Endothelial cell of umbilical vein (primary cell): ENCODE measurements at regions not wholly inside any gene's neighbourhood (a gene's known extent, or its start where the extent isn't known, plus 50 kb on each side); places are given as distances from the start of the nearest gene placed in this dataset.

Source experiments
- BruUV-seq: library from RNA; stranded (reverse); fragments of 400-500 nt; replicated peaks from 2 replicates; lab custom pipeline; 2021; lab: Mats Ljungman, UMichigan
- CTCF ChIA-PET: fragments of 300-600, 350-600 bp; sonication (Branson Sonifier 250); formaldehyde crosslinking; loops from one replicate; lab custom pipeline; 2021; ENCODE audit warnings: antibody characterized with exemption, inconsistent platforms; lab: Charles Lee
- POLR2A ChIA-PET: fragments of 300-600, 350-600 bp; sonication (Branson Sonifier 250); formaldehyde crosslinking; loops from one replicate; lab custom pipeline; 2021; ENCODE audit warnings: antibody characterized with exemption, inconsistent platforms; lab: Charles Lee
- DNase-seq: peaks from one replicate; pipeline ENCODE4 v3.0.0-alpha.2; 2011; ENCODE audit warnings: low read depth, low spot score
- FAIRE-seq: peaks from 2 replicates; lab custom pipeline; 2011; peaks lifted over from hg19 to GRCh38; lab: Jason Lieb, UNC
- H2AFZ ChIP-seq: 2 replicates; pipeline ENCODE4 v1.6.0; 2012; ENCODE audit warnings: low read depth, low read length, control low read depth, inconsistent platforms
- H3K27ac ChIP-seq: 2 replicates; pipeline ENCODE4 v1.5.1; 2011; ENCODE audit warnings: low read depth, mild to moderate bottlenecking, control low read depth, low read length, moderate library complexity; ENCODE audit not compliant: insufficient read depth
- H3K27me3 ChIP-seq, 2 experiments: 2 replicates each; pipeline versions ENCODE4 v1.6.0 to v1.6.1; 2011; ENCODE audit warnings: low read length in 2 of 2, mixed read lengths in 1 of 2; ENCODE audit not compliant: control insufficient read depth in 2 of 2, insufficient read depth in 2 of 2
- H3K36me3 ChIP-seq, 2 experiments: 2 replicates in 1 of 2; 3 replicates in 1 of 2; pipeline ENCODE4 v1.5.1; 2011; ENCODE audit warnings: low read length in 2 of 2, mild to moderate bottlenecking in 1 of 2, moderate library complexity in 1 of 2; ENCODE audit not compliant: control insufficient read depth in 2 of 2, insufficient read depth in 2 of 2; ENCODE audit errors: extremely low read depth in 1 of 2
- H3K4me1 ChIP-seq: 3 replicates; pipeline ENCODE4 v1.5.1; 2011; ENCODE audit warnings: mild to moderate bottlenecking, low read length; ENCODE audit not compliant: control insufficient read depth, insufficient read depth; ENCODE audit errors: extremely low read depth
- H3K4me2 ChIP-seq: 2 replicates; pipeline ENCODE4 v1.6.1; 2011; ENCODE audit warnings: low read length, control low read depth, mixed read lengths; ENCODE audit not compliant: insufficient read depth
- H3K4me3 ChIP-seq, 3 experiments: fragments of 200-600 bp in 1 of 3; sonication (generic), shearing (Covaris generic) in 1 of 3; replicated peaks in 1 of 3; 2 replicates each; pipeline ENCODE4 v1.5.1; 2011 to 2016; ENCODE audit warnings: control low read depth in 3 of 3, low read length in 3 of 3, mild to moderate bottlenecking in 2 of 3, inconsistent platforms in 1 of 3, low read depth in 1 of 3, moderate library complexity in 1 of 3; ENCODE audit not compliant: insufficient read depth in 1 of 3
- H3K79me2 ChIP-seq: 2 replicates; pipeline ENCODE4 v1.6.0; 2012; ENCODE audit warnings: low read length, inconsistent platforms; ENCODE audit not compliant: control insufficient read depth, insufficient read depth
- H3K9ac ChIP-seq: replicated peaks from 2 replicates; pipeline ENCODE3; 2011; ENCODE audit warnings: low read length, control low read depth; ENCODE audit not compliant: insufficient read depth; ENCODE audit errors: extremely low read depth
- H3K9me1 ChIP-seq: replicated peaks from 3 replicates; pipeline ENCODE4 v1.6.0; 2011; ENCODE audit warnings: mild to moderate bottlenecking, low read length; ENCODE audit not compliant: control insufficient read depth, insufficient read depth; ENCODE audit errors: extremely low read depth
- H3K9me3 ChIP-seq: replicated peaks from 2 replicates; pipeline ENCODE4 v1.5.1; 2012; ENCODE audit warnings: low read length, inconsistent platforms; ENCODE audit not compliant: control insufficient read depth, insufficient read depth
- H4K20me1 ChIP-seq: replicated peaks from 2 replicates; pipeline ENCODE3; 2011; ENCODE audit warnings: mild to moderate bottlenecking, low read length; ENCODE audit not compliant: control insufficient read depth, insufficient read depth; ENCODE audit errors: extremely low read depth
- EZH2 ChIP-seq: IDR thresholded peaks from 2 replicates; pipeline ENCODE4 v1.6.1; 2012; ENCODE audit warnings: borderline replicate concordance, low read depth, mild to moderate bottlenecking, moderate library complexity, low read length, inconsistent platforms; ENCODE audit not compliant: severe bottlenecking
- FOS ChIP-seq: IDR thresholded peaks from 2 replicates; pipeline ENCODE4 v1.6.1; 2011; ENCODE audit warnings: mild to moderate bottlenecking, low read length, moderate library complexity, borderline replicate concordance; ENCODE audit not compliant: insufficient read depth
- GATA2 ChIP-seq: IDR thresholded peaks from 2 replicates; pipeline ENCODE4 v1.7.0; 2011; ENCODE audit warnings: low read depth, mild to moderate bottlenecking, moderate library complexity, mixed read lengths, low read length; ENCODE audit not compliant: insufficient read length, insufficient read depth
- JUN ChIP-seq: IDR thresholded peaks from 2 replicates; pipeline ENCODE4 v1.6.1; 2011; ENCODE audit warnings: borderline replicate concordance, low read depth; ENCODE audit not compliant: insufficient read length, insufficient read depth
- POLR2A ChIP-seq: IDR thresholded peaks from 2 replicates; pipeline ENCODE4 v1.6.1; 2012; ENCODE audit warnings: low read depth, mild to moderate bottlenecking, control low read depth, low read length
- POLR2AphosphoS5 ChIP-seq: IDR thresholded peaks from 2 replicates; pipeline ENCODE4 v1.6.1; 2012; ENCODE audit warnings: low read depth, mild to moderate bottlenecking, control low read depth, low read length, moderate library complexity; ENCODE audit not compliant: insufficient read depth
- dilution Hi-C: fragments of 300-500 bp; cut with MboI; formaldehyde crosslinking; loops from one replicate; pipeline ENCODE4 v1.15.0; 2019; ENCODE audit warnings: low sequenced_read_pairs; ENCODE audit not compliant: extremely low pct_ligation_motif_present
- intact Hi-C: fragments of 100-400 bp; cut with micrococcal nuclease; formaldehyde crosslinking; loops from one replicate; pipeline ENCODE4 v1.10.0; 2022
- TF ChIP-seq, protein P1 (sequence below): IDR thresholded peaks from 2 replicates; pipeline ENCODE4 v1.6.1; 2011; ENCODE audit not compliant: insufficient read depth, insufficient read length
- TF ChIP-seq, protein P2 (sequence below), 2 donors: IDR thresholded peaks; 1 replicate in 1 of 2; 2 replicates in 1 of 2; pipeline ENCODE4 v1.5.1; 2011; ENCODE audit warnings: low read length in 2 of 2, mild to moderate bottlenecking in 2 of 2, moderate library complexity in 2 of 2, control low read depth in 1 of 2, inconsistent platforms in 1 of 2, low read depth in 1 of 2; ENCODE audit not compliant: insufficient read depth in 1 of 2; ENCODE audit errors: extremely low read depth in 1 of 2

DNA sequence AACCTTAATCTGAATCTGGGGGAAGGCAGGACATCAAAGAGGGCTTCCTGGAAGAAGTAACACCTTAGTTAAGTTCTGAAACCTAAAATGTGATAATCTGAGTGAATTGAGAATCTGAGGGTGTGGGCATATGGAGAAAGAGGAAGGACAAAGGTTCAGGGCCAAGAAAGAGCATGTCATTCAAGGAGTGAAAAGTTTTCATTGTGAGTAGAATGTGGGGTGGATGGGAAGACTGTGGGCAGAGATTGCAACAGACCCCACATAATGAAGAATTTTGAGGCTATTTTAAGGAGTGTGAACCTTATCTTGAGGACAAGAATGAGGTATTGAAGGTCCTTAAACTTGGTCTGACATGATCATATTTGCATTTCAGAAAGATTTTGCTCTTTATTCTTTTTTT lies 227.2 kb downstream of the PTGER3 start:
- TF ChIP-seq GATA2: no peak
- TF ChIP-seq, protein P1, sequence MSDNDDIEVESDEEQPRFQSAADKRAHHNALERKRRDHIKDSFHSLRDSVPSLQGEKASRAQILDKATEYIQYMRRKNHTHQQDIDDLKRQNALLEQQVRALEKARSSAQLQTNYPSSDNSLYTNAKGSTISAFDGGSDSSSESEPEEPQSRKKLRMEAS: no peak
- H3K4me1 ChIP-seq: no peaks in the 10 kb centered on the region
- H4K20me1 ChIP-seq: no peaks in the 10 kb centered on the region
- POLR2A ChIA-PET: no interaction called here
- DNase-seq: no peak
- no peak overlapping the region for H3K27ac ChIP-seq
- dilution Hi-C loops: no loop called here
- no peak for FAIRE-seq
- no peaks in the 10 kb centered on the region for H3K79me2 ChIP-seq
- no peak overlapping the region for H3K4me2 ChIP-seq
- CTCF ChIA-PET: no interaction called here
- no peaks in the 10 kb centered on the region for H3K36me3 ChIP-seq
- BruUV-seq: no TSS peak
- H2AFZ ChIP-seq: no peak overlapping the region
- no peak overlapping the region for H3K4me3 ChIP-seq
- no peaks in the 10 kb centered on the region for H3K9me1 ChIP-seq
- no peak overlapping the region for H3K9ac ChIP-seq
- no peaks in the 10 kb centered on the region for H3K9me3 ChIP-seq
- H3K27me3 ChIP-seq: no peaks in the 10 kb centered on the region
- intact Hi-C loops: no loop called here

DNA sequence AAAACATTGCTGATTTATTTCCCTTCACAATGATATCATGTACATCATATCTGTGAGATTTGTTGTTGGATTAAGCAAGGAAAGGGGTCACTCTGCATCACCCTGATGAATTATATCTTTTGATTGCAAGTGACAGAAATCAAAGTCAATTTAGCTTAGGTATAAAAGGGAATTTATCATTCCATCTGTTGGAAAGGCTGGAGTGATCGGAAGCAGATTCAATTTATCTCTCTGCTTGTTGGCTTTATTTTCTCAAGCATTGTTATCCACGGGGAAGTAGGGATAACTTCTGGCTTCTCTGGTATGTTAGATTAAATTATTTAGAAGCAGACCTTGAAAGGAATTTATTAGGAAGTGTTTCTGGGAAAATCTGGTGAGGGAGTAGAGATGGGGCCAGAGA lies 226.6 kb downstream of the PTGER3 start:
- no peak for FAIRE-seq
- TF ChIP-seq EZH2 (no peak), POLR2AphosphoS5 (no peak), GATA2 (no peak), FOS (no peak), POLR2A (no peak), JUN (no peak)
- TF ChIP-seq, protein P1: no peak
- TF ChIP-seq, protein P2, sequence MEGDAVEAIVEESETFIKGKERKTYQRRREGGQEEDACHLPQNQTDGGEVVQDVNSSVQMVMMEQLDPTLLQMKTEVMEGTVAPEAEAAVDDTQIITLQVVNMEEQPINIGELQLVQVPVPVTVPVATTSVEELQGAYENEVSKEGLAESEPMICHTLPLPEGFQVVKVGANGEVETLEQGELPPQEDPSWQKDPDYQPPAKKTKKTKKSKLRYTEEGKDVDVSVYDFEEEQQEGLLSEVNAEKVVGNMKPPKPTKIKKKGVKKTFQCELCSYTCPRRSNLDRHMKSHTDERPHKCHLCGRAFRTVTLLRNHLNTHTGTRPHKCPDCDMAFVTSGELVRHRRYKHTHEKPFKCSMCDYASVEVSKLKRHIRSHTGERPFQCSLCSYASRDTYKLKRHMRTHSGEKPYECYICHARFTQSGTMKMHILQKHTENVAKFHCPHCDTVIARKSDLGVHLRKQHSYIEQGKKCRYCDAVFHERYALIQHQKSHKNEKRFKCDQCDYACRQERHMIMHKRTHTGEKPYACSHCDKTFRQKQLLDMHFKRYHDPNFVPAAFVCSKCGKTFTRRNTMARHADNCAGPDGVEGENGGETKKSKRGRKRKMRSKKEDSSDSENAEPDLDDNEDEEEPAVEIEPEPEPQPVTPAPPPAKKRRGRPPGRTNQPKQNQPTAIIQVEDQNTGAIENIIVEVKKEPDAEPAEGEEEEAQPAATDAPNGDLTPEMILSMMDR (IDR thresholded peaks at IDR 0.05; ENCODE audit: extremely low read depth in 1 of 2, insufficient read depth in 1 of 2, low read depth in 1 of 2, low read length in 2 of 2): no peak
- BruUV-seq: no TSS peak
- dilution Hi-C loops (no loop called here), intact Hi-C loops (no loop called here)
- Histone ChIP-seq H3K27ac (no peak overlapping the region), H3K9me3 (no peaks in the 10 kb centered on the region), H3K4me2 (no peak overlapping the region), H4K20me1 (no peaks in the 10 kb centered on the region), H3K4me1 (no peaks in the 10 kb centered on the region), H3K9ac (no peak overlapping the region), H3K4me3 (no peak overlapping the region), H3K79me2 (no peaks in the 10 kb centered on the region), H2AFZ (no peak overlapping the region), H3K27me3 (no peaks in the 10 kb centered on the region), H3K36me3 (no peaks in the 10 kb centered on the region), H3K9me1 (no peaks in the 10 kb centered on the region)
- no peak for DNase-seq
- ChIA-PET CTCF (no interaction called here), POLR2A (no interaction called here)
